Gastrocnemius medialis (tissue), 4 donors: ENCODE measurements at regions not wholly inside any gene's neighbourhood (a gene's known extent, or its start where the extent isn't known, plus 50 kb on each side); places are given as distances from the start of the nearest gene placed in this dataset.
"Not testable (repeated sequence)": the region's sequence is repeated elsewhere in the genome, so short reads cannot be mapped to it uniquely, and the experiment has no call there.

ENCODE experiments used
- CTCF ChIP-seq, 5 experiments: fragments of 450-650 bp in 3 of 5; fragments of 200-600 bp in 2 of 5; sonication (generic) in 2 of 5; IDR thresholded peaks in 4 of 5; conservative IDR thresholded peaks in 1 of 5; 1 replicate in 4 of 5; 2 replicates in 1 of 5; pipeline ENCODE4 v1.5.1; 2016 to 2019; ENCODE audit warnings: antibody characterized with exemption in 5 of 5, mild to moderate bottlenecking in 3 of 5, moderate library complexity in 3 of 5
- POLR2A ChIP-seq, 2 donors: fragments of 450-650 bp; IDR thresholded peaks; one replicate each; pipeline ENCODE4 v1.6.1; 2017; ENCODE audit warnings: antibody characterized with exemption in 2 of 2, mild to moderate bottlenecking in 2 of 2, moderate library complexity in 2 of 2

- TF ChIP-seq CTCF (IDR thresholded peaks at IDR 0.05 in 4 of 5, conservative IDR thresholded peaks at IDR 0.05 in 1 of 5); POLR2A (IDR thresholded peaks at IDR 0.05): not testable (repeated sequence)
Observed at GRCh38 chr10:64784451-64784850, 1263.2 kb downstream of the REEP3 start.
